Neutrophil (primary cell): ENCODE measurements at regions not wholly inside any gene's neighbourhood (a gene's known extent, or its start where the extent isn't known, plus 50 kb on each side); places are given as distances from the start of the nearest gene placed in this dataset.

Experiments used
- H3K27ac ChIP-seq: fragments of 200-600 bp; sonication (generic); 2 replicates; pipeline ENCODE4 v1.5.1; 2016; ENCODE audit warnings: mild to moderate bottlenecking, moderate library complexity
- H3K27me3 ChIP-seq: fragments of 200-600 bp; sonication (generic); 2 replicates; pipeline ENCODE4 v1.6.0; 2016; ENCODE audit warnings: mild to moderate bottlenecking
- H3K36me3 ChIP-seq: fragments of 200-600 bp; sonication (generic); 2 replicates; pipeline ENCODE4 v1.5.1; 2017
- H3K4me1 ChIP-seq, 2 experiments: fragments of 200-600 bp in 1 of 2; sonication (generic) in 1 of 2; 1 replicate in 1 of 2; 2 replicates in 1 of 2; pipeline versions ENCODE4 v1.5.1 to v1.6.1; 2013 to 2016; ENCODE audit warnings: low read depth in 1 of 2, low read length in 1 of 2, mild to moderate bottlenecking in 1 of 2, moderate library complexity in 1 of 2; ENCODE audit not compliant: control insufficient read depth in 1 of 2, insufficient read depth in 1 of 2
- H3K4me3 ChIP-seq, 2 experiments: fragments of 200-600 bp in 1 of 2; sonication (generic) in 1 of 2; 1 replicate in 1 of 2; 2 replicates in 1 of 2; pipeline ENCODE4 v1.5.1; 2013 to 2016; ENCODE audit warnings: low read depth in 1 of 2, low read length in 1 of 2, mild to moderate bottlenecking in 1 of 2, moderate library complexity in 1 of 2
- H3K9me3 ChIP-seq: fragments of 200-600 bp; sonication (generic); 2 replicates; pipeline ENCODE4 v1.5.1; 2016
- CTCF ChIP-seq: fragments of 200-600 bp; sonication (generic); IDR thresholded peaks from 2 replicates; pipeline ENCODE4 v1.5.1; 2016; ENCODE audit warnings: antibody characterized with exemption

GRCh38 chr3:154766765-154767503 is 313.2 kb upstream of the MME start:
- Histone ChIP-seq H3K27ac (no peak overlapping the region), H3K4me1 (no peaks in the 10 kb centered on the region), H3K27me3 (no peaks in the 10 kb centered on the region), H3K4me3 (no peak overlapping the region), H3K36me3 (no peaks in the 10 kb centered on the region), H3K9me3 (no peaks in the 10 kb centered on the region)
- no peak for TF ChIP-seq CTCF

GRCh38 chr3:154764856-154765640 is 315.1 kb upstream of the MME start:
- Histone ChIP-seq H3K9me3 (no peaks in the 10 kb centered on the region), H3K36me3 (no peaks in the 10 kb centered on the region), H3K4me1 (no peaks in the 10 kb centered on the region), H3K27ac (no peak overlapping the region), H3K27me3 (no peaks in the 10 kb centered on the region), H3K4me3 (no peak overlapping the region)
- no peak for TF ChIP-seq CTCF

GRCh38 chr3:154762486-154762885 is 317.6 kb upstream of the MME start:
- no peaks in the 10 kb centered on the region for H3K27me3 ChIP-seq
- no peak overlapping the region for H3K4me3 ChIP-seq
- H3K4me1 ChIP-seq = no peaks in the 10 kb centered on the region
- TF ChIP-seq CTCF = no peak
- H3K9me3 ChIP-seq = no peaks in the 10 kb centered on the region
- H3K36me3 ChIP-seq = no peaks in the 10 kb centered on the region
- H3K27ac ChIP-seq = no peak overlapping the region

GRCh38 chr3:154759966-154760365 is 320.2 kb upstream of the MME start:
- Histone ChIP-seq H3K9me3 (no peaks in the 10 kb centered on the region), H3K27ac (no peak overlapping the region), H3K4me1 (no peaks in the 10 kb centered on the region), H3K36me3 (no peaks in the 10 kb centered on the region), H3K4me3 (no peak overlapping the region), H3K27me3 (no peaks in the 10 kb centered on the region)
- no peak for TF ChIP-seq CTCF

- Histone ChIP-seq H3K4me3 (no peak overlapping the region), H3K27me3 (no peaks in the 10 kb centered on the region), H3K9me3 (no peaks in the 10 kb centered on the region), H3K36me3 (no peaks in the 10 kb centered on the region), H3K4me1 (no peaks in the 10 kb centered on the region), H3K27ac (no peak overlapping the region)
- peak; percentile 13 for TF ChIP-seq CTCF
Observed at GRCh38 chr3:154758109-154758868, 321.8 kb upstream of the MME start.
